WTC11 (cell line): ENCODE measurements at regions not wholly inside any gene's neighbourhood (a gene's known extent, or its start where the extent isn't known, plus 50 kb on each side); places are given as distances from the start of the nearest gene placed in this dataset.

Experiments
- ATAC-seq: fragments of 200-7000 bp; cut with Tn5 transposase; 2 replicates; pipeline ENCODE4 v1.10.0; 2021; ENCODE audit warnings: mild to moderate bottlenecking, moderate library complexity
- CTCF ChIA-PET: fragments of 300-600 bp; sonication (Branson Sonifier 250); formaldehyde crosslinking; loops from one replicate; lab custom pipeline; 2021; ENCODE audit warnings: antibody characterized with exemption; lab: Charles Lee
- POLR2A ChIA-PET: fragments of 350-600 bp; sonication (Branson Sonifier 250); formaldehyde crosslinking; loops from one replicate; lab custom pipeline; 2021; ENCODE audit warnings: antibody characterized with exemption; lab: Charles Lee
- DNase-seq: peaks from one replicate; pipeline ENCODE4 v3.0.0; 2021; ENCODE audit warnings: low spot score
- H3K27ac Mint-ChIP-seq: 2 replicates; pipeline ENCODE4 v1.8.0; 2021; ENCODE audit warnings: mixed read lengths
- H3K27me3 Mint-ChIP-seq: 2 replicates; pipeline ENCODE4 v1.8.0; 2021; ENCODE audit warnings: low read depth, mild to moderate bottlenecking, moderate library complexity, mixed read lengths
- H3K36me3 Mint-ChIP-seq: 2 replicates; pipeline ENCODE4 v1.8.0; 2021; ENCODE audit warnings: mixed read lengths
- H3K4me1 Mint-ChIP-seq: 2 replicates; pipeline ENCODE4 v1.8.0; 2022; ENCODE audit warnings: mixed read lengths
- H3K4me3 Mint-ChIP-seq: 2 replicates; pipeline ENCODE4 v1.8.0; 2021; ENCODE audit warnings: mild to moderate bottlenecking, moderate library complexity, mixed read lengths
- H3K9me3 Mint-ChIP-seq: 2 replicates; pipeline ENCODE4 v1.8.0; 2021; ENCODE audit warnings: mixed read lengths
- ATF1 ChIP-seq: sonication (generic); formaldehyde crosslinking; IDR thresholded peaks from 2 replicates; pipeline ENCODE4 v1.8.1; 2023; ENCODE audit warnings: mild to moderate bottlenecking, moderate library complexity, missing genetic modification reagents
- CBFB ChIP-seq: sonication (generic); formaldehyde crosslinking; IDR thresholded peaks from 2 replicates; pipeline ENCODE4 v1.8.1; 2022; ENCODE audit warnings: mild to moderate bottlenecking, low read depth, missing genetic modification reagents
- ELF4 ChIP-seq: sonication (generic); formaldehyde crosslinking; IDR thresholded peaks from 2 replicates; pipeline ENCODE4 v1.8.1; 2022; ENCODE audit warnings: low read depth, mild to moderate bottlenecking, moderate library complexity, missing genetic modification reagents
- ESRRA ChIP-seq: sonication (generic); formaldehyde crosslinking; IDR thresholded peaks from 2 replicates; pipeline ENCODE4 v1.8.1; 2022; ENCODE audit warnings: mild to moderate bottlenecking, missing genetic modification reagents, borderline replicate concordance
- FOXP1 ChIP-seq: sonication (generic); formaldehyde crosslinking; IDR thresholded peaks from 2 replicates; pipeline ENCODE4 v1.8.0; 2022; ENCODE audit warnings: missing genetic modification reagents, mild to moderate bottlenecking, moderate library complexity, borderline replicate concordance
- GABPB1 ChIP-seq: sonication (generic); formaldehyde crosslinking; IDR thresholded peaks from 2 replicates; pipeline ENCODE4 v1.8.1; 2023; ENCODE audit warnings: mild to moderate bottlenecking, missing genetic modification reagents
- IRF2 ChIP-seq: sonication (generic); formaldehyde crosslinking; IDR thresholded peaks from 2 replicates; pipeline ENCODE4 v1.8.0; 2022; ENCODE audit warnings: low read depth, missing genetic modification reagents, borderline replicate concordance
- KAT7 ChIP-seq: sonication (generic); formaldehyde crosslinking; IDR thresholded peaks from 2 replicates; pipeline ENCODE4 v1.8.1; 2023; ENCODE audit warnings: missing genetic modification reagents, mild to moderate bottlenecking, borderline replicate concordance
- MXD4 ChIP-seq: fragments of 250-450 bp; sonication (Bioruptor Pico); IDR thresholded peaks from 2 replicates; pipeline ENCODE4 v1.8.0; 2021; ENCODE audit warnings: mild to moderate bottlenecking, moderate library complexity, borderline replicate concordance
- NR1H2 ChIP-seq: sonication (generic); formaldehyde crosslinking; IDR thresholded peaks from 2 replicates; pipeline ENCODE4 v1.9.0; 2021; ENCODE audit warnings: mild to moderate bottlenecking, moderate library complexity, missing genetic modification reagents
- RELA ChIP-seq: sonication (generic); formaldehyde crosslinking; IDR thresholded peaks from 2 replicates; pipeline ENCODE4 v1.8.1; 2022; ENCODE audit warnings: missing genetic modification reagents, mild to moderate bottlenecking, borderline replicate concordance
- TEAD1 ChIP-seq: sonication (generic); formaldehyde crosslinking; IDR thresholded peaks from 2 replicates; pipeline ENCODE4 v1.8.0; 2022; ENCODE audit warnings: mild to moderate bottlenecking, missing genetic modification reagents
- TF ChIP-seq, protein P1 (sequence below): sonication (generic); formaldehyde crosslinking; IDR thresholded peaks from 2 replicates; pipeline ENCODE4 v1.8.0; 2023; ENCODE audit warnings: mild to moderate bottlenecking, missing genetic modification reagents
- TF ChIP-seq, protein P2 (sequence below): sonication (generic); formaldehyde crosslinking; IDR thresholded peaks from 2 replicates; pipeline ENCODE4 v1.8.1; 2022; ENCODE audit warnings: mild to moderate bottlenecking, moderate library complexity, missing genetic modification reagents
- TF ChIP-seq, protein P3 (sequence below): sonication (generic); formaldehyde crosslinking; IDR thresholded peaks from 2 replicates; pipeline ENCODE4 v1.8.1; 2022; ENCODE audit warnings: mild to moderate bottlenecking, missing genetic modification reagents, moderate library complexity, borderline replicate concordance
- TF ChIP-seq, protein P4 (sequence below): sonication (generic); formaldehyde crosslinking; IDR thresholded peaks from 2 replicates; pipeline ENCODE4 v1.8.1; 2022; ENCODE audit warnings: missing genetic modification reagents, borderline replicate concordance
- TF ChIP-seq, protein P5 (sequence below): fragments of 200-600 bp; IDR thresholded peaks from 2 replicates; pipeline ENCODE4 v1.8.0; 2022; ENCODE audit warnings: antibody characterized with exemption

DNA sequence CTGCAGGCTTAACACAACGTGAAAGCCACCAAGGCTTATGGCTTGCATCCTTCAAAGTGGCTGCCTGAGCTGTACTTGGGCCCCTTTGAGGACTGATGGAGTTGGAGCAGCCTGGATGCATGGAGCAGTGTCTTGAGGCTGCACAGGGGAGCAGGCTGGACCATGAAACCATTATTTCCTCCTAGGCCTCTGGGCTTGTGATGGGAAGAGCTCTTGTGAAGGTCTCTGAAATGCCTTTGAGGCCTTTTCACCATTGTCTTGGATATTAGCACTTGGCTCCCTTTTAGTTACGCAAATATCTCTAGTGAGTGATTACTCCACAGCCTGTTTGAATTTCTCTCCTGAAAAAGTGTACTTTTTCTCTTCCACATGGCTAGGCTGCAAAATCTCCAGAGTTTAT, 201.2 kb upstream of the NPY start (continued):
- TF ChIP-seq ESRRA (CRISPR knock-in tag) (no peak), KAT7 (CRISPR knock-in tag) (no peak), GABPB1 (CRISPR knock-in tag) (no peak), CBFB (no peak), MXD4 (CRISPR knock-in tag) (no peak), IRF2 (CRISPR knock-in tag) (no peak)
- TF ChIP-seq, protein P1, sequence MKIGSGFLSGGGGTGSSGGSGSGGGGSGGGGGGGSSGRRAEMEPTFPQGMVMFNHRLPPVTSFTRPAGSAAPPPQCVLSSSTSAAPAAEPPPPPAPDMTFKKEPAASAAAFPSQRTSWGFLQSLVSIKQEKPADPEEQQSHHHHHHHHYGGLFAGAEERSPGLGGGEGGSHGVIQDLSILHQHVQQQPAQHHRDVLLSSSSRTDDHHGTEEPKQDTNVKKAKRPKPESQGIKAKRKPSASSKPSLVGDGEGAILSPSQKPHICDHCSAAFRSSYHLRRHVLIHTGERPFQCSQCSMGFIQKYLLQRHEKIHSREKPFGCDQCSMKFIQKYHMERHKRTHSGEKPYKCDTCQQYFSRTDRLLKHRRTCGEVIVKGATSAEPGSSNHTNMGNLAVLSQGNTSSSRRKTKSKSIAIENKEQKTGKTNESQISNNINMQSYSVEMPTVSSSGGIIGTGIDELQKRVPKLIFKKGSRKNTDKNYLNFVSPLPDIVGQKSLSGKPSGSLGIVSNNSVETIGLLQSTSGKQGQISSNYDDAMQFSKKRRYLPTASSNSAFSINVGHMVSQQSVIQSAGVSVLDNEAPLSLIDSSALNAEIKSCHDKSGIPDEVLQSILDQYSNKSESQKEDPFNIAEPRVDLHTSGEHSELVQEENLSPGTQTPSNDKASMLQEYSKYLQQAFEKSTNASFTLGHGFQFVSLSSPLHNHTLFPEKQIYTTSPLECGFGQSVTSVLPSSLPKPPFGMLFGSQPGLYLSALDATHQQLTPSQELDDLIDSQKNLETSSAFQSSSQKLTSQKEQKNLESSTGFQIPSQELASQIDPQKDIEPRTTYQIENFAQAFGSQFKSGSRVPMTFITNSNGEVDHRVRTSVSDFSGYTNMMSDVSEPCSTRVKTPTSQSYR (CRISPR knock-in tag), result no peak
- TF ChIP-seq, protein P2, sequence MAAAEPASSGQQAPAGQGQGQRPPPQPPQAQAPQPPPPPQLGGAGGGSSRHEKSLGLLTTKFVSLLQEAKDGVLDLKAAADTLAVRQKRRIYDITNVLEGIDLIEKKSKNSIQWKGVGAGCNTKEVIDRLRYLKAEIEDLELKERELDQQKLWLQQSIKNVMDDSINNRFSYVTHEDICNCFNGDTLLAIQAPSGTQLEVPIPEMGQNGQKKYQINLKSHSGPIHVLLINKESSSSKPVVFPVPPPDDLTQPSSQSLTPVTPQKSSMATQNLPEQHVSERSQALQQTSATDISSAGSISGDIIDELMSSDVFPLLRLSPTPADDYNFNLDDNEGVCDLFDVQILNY (CRISPR knock-in tag), result no peak

DNA sequence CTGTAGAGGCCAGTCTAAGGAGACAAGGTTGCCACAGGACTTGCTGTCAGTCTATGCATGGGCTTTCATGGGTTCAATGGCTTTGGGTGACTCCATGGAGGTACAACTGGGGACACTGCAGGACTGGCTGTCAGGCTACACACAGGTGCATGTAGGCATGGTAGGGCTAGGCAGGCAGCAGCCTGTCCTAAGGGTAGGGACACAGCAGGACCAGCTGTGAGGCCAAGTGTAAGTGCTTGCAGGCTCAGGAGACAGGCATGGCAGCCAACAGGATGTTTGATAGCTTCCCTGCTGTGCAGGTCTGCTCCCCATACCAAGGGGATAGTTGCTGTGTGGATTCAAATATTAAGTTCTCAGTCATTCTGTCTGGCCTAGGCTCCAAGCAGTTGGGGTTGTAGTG, 181.0 kb upstream of the NPY start:
- no peaks in the 10 kb centered on the region for H3K36me3 Mint-ChIP-seq
- no peak overlapping the region for H3K27ac Mint-ChIP-seq
- no peaks in the 10 kb centered on the region for H3K27me3 Mint-ChIP-seq
- H3K9me3 Mint-ChIP-seq, result peaks cover 7% of the 10 kb centered on the region; the same call in 1 of the 2 replicates
- no peak overlapping the region for H3K4me3 Mint-ChIP-seq
- CTCF ChIA-PET, result interaction anchor here (1.1 kb wide), 1 partner anchor 164 kb away, joined by 3 read pairs; no protein-coding TSS in a partner anchor
- no peak for TF ChIP-seq ELF4 (CRISPR knock-in tag)
- TF ChIP-seq ATF1, result no peak
- TF ChIP-seq, protein P3, sequence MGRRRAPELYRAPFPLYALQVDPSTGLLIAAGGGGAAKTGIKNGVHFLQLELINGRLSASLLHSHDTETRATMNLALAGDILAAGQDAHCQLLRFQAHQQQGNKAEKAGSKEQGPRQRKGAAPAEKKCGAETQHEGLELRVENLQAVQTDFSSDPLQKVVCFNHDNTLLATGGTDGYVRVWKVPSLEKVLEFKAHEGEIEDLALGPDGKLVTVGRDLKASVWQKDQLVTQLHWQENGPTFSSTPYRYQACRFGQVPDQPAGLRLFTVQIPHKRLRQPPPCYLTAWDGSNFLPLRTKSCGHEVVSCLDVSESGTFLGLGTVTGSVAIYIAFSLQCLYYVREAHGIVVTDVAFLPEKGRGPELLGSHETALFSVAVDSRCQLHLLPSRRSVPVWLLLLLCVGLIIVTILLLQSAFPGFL, result no peak
- TF ChIP-seq TEAD1, result no peak
- TF ChIP-seq, protein P1 (CRISPR knock-in tag), result no peak
- TF ChIP-seq RELA (CRISPR knock-in tag), result no peak
- TF ChIP-seq, protein P4, sequence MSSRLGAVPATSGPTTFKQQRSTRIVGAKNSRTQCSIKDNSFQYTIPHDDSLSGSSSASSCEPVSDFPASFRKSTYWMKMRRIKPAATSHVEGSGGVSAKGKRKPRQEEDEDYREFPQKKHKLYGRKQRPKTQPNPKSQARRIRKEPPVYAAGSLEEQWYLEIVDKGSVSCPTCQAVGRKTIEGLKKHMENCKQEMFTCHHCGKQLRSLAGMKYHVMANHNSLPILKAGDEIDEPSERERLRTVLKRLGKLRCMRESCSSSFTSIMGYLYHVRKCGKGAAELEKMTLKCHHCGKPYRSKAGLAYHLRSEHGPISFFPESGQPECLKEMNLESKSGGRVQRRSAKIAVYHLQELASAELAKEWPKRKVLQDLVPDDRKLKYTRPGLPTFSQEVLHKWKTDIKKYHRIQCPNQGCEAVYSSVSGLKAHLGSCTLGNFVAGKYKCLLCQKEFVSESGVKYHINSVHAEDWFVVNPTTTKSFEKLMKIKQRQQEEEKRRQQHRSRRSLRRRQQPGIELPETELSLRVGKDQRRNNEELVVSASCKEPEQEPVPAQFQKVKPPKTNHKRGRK (CRISPR knock-in tag), result no peak
- no peak for TF ChIP-seq NR1H2
- TF ChIP-seq, protein P5, sequence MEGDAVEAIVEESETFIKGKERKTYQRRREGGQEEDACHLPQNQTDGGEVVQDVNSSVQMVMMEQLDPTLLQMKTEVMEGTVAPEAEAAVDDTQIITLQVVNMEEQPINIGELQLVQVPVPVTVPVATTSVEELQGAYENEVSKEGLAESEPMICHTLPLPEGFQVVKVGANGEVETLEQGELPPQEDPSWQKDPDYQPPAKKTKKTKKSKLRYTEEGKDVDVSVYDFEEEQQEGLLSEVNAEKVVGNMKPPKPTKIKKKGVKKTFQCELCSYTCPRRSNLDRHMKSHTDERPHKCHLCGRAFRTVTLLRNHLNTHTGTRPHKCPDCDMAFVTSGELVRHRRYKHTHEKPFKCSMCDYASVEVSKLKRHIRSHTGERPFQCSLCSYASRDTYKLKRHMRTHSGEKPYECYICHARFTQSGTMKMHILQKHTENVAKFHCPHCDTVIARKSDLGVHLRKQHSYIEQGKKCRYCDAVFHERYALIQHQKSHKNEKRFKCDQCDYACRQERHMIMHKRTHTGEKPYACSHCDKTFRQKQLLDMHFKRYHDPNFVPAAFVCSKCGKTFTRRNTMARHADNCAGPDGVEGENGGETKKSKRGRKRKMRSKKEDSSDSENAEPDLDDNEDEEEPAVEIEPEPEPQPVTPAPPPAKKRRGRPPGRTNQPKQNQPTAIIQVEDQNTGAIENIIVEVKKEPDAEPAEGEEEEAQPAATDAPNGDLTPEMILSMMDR, result no peak
- TF ChIP-seq FOXP1 (CRISPR knock-in tag), result no peak
- ATAC-seq (peak; percentile 81), DNase-seq (no peak)
- 0 out of 2 replicates have a peak, but pooled peaks cover 3% of the 10 kb centered on the region for H3K4me1 Mint-ChIP-seq
- POLR2A ChIA-PET, result no interaction called here
